Colonic mucosa (tissue), 4 donors: ENCODE measurements at regions not wholly inside any gene's neighbourhood (a gene's known extent, or its start where the extent isn't known, plus 50 kb on each side); places are given as distances from the start of the nearest gene placed in this dataset.
"Not testable (repeated sequence)": the region's sequence is repeated elsewhere in the genome, so short reads cannot be mapped to it uniquely, and the experiment has no call there.

Source experiments
- DNase-seq: peaks from one replicate; pipeline ENCODE4 v3.0.0-alpha.2; 2020
- H3K27ac ChIP-seq: fragments of 200-600 bp; one replicate; pipeline ENCODE4 v1.8.0; 2021
- H3K27me3 ChIP-seq: fragments of 200-600 bp; one replicate; pipeline ENCODE4 v1.8.0; 2021
- H3K36me3 ChIP-seq: fragments of 200-600 bp; one replicate; pipeline ENCODE4 v1.8.0; 2021
- H3K4me1 ChIP-seq: fragments of 200-600 bp; one replicate; pipeline ENCODE4 v1.8.0; 2021; ENCODE audit warnings: mild to moderate bottlenecking
- H3K4me3 ChIP-seq: fragments of 200-600 bp; one replicate; pipeline ENCODE4 v1.8.0; 2021
- H3K9ac ChIP-seq, 2 donors: one replicate each; pipeline ENCODE4 v1.7.0; 2013; ENCODE audit warnings: control low read depth in 2 of 2, low read depth in 2 of 2, low read length in 2 of 2
- H3K9me3 ChIP-seq: fragments of 200-600 bp; one replicate; pipeline ENCODE4 v1.8.0; 2021
- intact Hi-C: fragments of 100-400 bp; cut with DNase I; formaldehyde crosslinking; loops from one replicate; pipeline ENCODE4 v1.14.1; 2022
- TF ChIP-seq, protein P1 (sequence below): fragments of 200-600 bp; IDR thresholded peaks from one replicate; pipeline ENCODE4 v1.8.0; 2022; ENCODE audit warnings: antibody characterized with exemption, mild to moderate bottlenecking
- donor health status: healthy.
- donor health status: DM: no; HTN: no; CAD: no.
- donor health status: DM: no; HTN: no; CAD: no.

DNA sequence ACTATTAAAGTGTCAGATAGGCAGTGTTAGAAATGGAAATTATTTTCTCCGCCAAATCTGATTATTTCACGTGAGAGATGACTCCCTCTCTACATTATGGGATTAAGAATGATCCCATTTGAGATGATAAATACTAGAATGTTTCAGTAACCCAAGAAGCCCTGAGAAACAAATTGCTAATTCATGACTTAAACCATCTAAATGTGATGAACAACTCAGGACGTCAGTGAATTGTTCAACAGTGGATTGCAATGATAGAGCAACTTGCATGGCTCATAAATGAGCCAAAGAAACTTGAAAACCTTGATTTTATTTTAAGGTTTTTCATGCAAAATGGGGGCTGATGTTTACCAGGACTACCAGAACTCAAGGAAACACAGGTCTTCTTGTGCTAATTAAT, 350.5 kb upstream of the WWC1 start:
- H3K4me1 ChIP-seq, result no peaks in the 10 kb centered on the region
- DNase-seq, result no peak
- TF ChIP-seq, protein P1, sequence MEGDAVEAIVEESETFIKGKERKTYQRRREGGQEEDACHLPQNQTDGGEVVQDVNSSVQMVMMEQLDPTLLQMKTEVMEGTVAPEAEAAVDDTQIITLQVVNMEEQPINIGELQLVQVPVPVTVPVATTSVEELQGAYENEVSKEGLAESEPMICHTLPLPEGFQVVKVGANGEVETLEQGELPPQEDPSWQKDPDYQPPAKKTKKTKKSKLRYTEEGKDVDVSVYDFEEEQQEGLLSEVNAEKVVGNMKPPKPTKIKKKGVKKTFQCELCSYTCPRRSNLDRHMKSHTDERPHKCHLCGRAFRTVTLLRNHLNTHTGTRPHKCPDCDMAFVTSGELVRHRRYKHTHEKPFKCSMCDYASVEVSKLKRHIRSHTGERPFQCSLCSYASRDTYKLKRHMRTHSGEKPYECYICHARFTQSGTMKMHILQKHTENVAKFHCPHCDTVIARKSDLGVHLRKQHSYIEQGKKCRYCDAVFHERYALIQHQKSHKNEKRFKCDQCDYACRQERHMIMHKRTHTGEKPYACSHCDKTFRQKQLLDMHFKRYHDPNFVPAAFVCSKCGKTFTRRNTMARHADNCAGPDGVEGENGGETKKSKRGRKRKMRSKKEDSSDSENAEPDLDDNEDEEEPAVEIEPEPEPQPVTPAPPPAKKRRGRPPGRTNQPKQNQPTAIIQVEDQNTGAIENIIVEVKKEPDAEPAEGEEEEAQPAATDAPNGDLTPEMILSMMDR, result no peak
- no peaks in the 10 kb centered on the region for H3K36me3 ChIP-seq
- H3K4me3 ChIP-seq, result no peak overlapping the region
- no peaks in the 10 kb centered on the region for H3K9me3 ChIP-seq
- no peak overlapping the region for H3K9ac ChIP-seq
- H3K27ac ChIP-seq, result no peak overlapping the region
- H3K27me3 ChIP-seq, result no peaks in the 10 kb centered on the region
- intact Hi-C loops, result no loop called here

DNA sequence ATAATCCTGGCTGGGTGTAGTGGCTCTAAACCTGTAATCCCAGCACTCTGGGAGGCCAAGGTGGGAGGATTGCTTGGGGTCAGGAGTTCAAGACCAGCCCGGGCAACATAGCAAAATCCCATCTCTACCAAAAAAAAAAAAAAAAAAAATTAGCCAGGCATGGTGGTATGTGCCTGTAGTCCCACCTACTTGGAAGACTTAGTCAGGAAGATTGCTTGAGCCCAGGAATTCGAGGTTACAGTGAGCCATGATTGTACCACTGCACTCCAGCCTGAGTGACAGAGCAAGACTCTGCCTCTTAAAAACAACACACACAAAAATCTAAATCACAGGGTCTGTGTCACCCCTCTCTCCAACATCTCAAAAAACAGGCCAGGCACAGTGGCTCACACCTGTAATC, 349.9 kb upstream of the WWC1 start:
- H3K27ac ChIP-seq, H3K9me3 ChIP-seq, DNase-seq, H3K4me3 ChIP-seq, H3K27me3 ChIP-seq, H3K9ac ChIP-seq, intact Hi-C loops, H3K4me1 ChIP-seq, H3K36me3 ChIP-seq: not testable (repeated sequence)

DNA sequence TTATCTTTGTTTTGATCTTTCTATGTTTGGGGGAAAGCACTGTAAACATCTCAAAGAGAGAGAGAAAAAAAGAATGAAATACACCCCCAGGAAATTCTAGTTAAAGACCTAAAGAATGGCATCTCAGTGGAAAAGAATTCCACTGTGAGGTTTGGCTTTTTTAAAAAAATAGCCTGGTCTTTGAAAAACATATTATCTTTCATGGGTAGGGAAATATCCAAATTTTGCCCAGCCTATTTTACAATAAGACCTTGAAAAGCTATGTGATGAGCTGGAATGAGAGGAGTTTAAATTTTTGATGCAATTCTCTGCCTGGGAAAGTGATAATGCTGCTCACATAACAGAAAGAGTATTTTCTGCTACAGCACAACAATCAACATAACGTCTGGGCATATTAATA, 348.1 kb upstream of the WWC1 start:
- no peak overlapping the region for H3K4me3 ChIP-seq
- H3K9me3 ChIP-seq, result no peaks in the 10 kb centered on the region
- H3K4me1 ChIP-seq, result no peaks in the 10 kb centered on the region
- H3K36me3 ChIP-seq, result no peaks in the 10 kb centered on the region
- no peak overlapping the region for H3K9ac ChIP-seq
- TF ChIP-seq, protein P1, result no peak
- no peaks in the 10 kb centered on the region for H3K27me3 ChIP-seq
- intact Hi-C loops, result no loop called here
- no peak for DNase-seq
- H3K27ac ChIP-seq, result no peak overlapping the region

DNA sequence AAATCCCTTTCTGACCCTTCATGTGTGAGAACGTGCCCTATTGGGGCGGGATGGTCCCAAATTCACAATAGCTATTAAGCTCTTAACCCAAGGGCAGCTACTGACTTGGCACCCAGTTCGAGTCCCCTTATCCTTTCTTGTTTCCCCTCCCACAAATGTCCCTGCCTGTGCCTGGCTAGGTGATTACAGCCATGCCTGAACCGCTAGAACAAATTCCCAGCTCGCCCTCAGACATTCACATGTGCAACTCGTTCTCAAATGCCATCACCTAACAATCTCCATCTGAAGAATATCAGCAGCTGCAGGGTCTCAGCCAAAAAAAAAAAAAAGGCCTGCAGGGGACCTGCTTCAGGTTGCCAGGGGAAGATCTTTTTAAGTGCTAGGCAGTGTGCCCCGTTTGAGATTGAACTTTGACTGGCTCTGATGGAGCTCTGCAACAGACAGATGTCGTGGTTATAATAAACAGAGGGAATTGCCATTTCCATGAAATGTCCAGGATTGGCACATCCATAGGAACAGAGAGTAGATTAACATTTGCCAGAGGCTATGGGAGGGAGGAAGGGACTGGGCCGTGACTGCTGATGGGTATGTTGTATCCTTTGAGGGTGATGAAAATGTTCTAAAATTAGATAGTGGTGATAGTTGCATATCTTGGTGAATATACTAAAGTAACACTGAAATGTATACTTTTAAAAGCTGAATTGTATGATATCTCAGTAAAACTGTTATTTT, 347.2 kb upstream of the WWC1 start:
- no peaks in the 10 kb centered on the region for H3K36me3 ChIP-seq
- no peaks in the 10 kb centered on the region for H3K9me3 ChIP-seq
- H3K27me3 ChIP-seq, result no peaks in the 10 kb centered on the region
- H3K4me1 ChIP-seq, result no peaks in the 10 kb centered on the region
- intact Hi-C loops, result no loop called here
- H3K9ac ChIP-seq, result no peak overlapping the region
- H3K27ac ChIP-seq, result no peak overlapping the region
- H3K4me3 ChIP-seq, result no peak overlapping the region
- no peak for DNase-seq
- TF ChIP-seq, protein P1, result no peak

DNA sequence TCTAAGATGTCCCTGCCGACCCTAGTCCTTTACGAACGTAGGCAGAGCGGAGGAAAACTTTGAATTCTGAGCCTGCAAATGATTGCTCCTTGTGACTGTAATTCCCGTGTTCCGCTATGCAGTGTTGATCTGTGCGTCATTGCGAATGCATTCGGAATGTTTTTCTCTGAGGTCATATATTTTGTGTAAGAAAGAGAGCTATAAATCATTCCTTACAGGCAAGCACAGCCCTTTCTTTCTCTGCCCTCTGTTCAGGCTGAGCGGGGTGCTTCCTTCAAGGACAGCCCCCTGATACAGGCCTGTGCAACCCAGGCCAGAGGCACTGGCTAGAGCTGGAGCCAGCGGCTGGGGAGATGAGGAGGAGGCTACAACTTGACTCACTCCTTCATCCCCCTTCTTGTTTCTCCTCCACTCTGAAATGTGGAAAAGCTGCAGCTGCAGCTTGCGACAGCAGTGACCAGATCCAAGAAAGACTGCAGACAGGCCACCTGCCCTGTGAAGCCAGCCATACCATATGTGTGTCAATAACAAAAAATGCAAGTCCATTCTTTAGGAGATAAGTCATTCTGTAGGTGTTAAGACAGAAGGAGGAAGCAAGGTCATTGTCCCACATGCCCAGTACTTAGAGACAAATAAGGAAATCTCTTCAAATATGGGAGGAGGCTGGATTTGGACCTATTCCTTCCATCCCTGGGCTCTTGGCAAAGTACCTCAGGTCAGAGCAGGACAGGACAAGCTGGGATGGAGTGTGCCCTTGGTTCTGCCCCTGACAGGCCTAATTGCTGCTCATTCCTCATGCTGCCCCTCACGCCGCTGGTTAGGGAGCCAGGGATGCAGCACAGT, 345.7 kb upstream of the WWC1 start:
- intact Hi-C loops, result no loop called here
- Histone ChIP-seq H3K36me3 (no peaks in the 10 kb centered on the region), H3K4me3 (no peak overlapping the region), H3K9ac (no peak overlapping the region), H3K4me1 (no peaks in the 10 kb centered on the region), H3K27ac (no peak overlapping the region), H3K9me3 (no peaks in the 10 kb centered on the region), H3K27me3 (no peaks in the 10 kb centered on the region)
- TF ChIP-seq, protein P1, result no peak
- no peak for DNase-seq

DNA sequence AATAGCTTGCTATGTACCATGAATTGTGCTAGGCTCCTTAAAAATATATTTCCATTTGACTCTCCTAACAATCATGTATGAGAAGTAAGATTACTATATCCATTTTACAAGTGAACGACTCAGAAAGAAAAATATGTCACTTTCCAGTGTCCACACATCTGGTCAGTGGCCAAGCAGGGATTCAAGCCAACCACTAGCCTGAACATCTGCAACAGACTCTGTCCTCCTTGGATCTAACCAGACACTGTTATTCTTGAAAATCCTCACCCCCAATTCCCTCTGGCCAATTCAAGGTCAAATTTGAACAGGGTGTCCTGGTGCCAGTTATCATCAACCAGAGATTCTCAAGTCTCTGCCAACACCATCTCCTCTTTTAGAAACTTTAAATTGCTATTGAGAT, 344.1 kb upstream of the WWC1 start:
- Histone ChIP-seq H3K27me3 (no peaks in the 10 kb centered on the region), H3K36me3 (no peaks in the 10 kb centered on the region), H3K4me1 (no peaks in the 10 kb centered on the region), H3K27ac (no peak overlapping the region), H3K9me3 (no peaks in the 10 kb centered on the region), H3K4me3 (no peak overlapping the region), H3K9ac (no peak overlapping the region)
- DNase-seq, result no peak
- intact Hi-C loops, result no loop called here
- TF ChIP-seq, protein P1, result no peak
